ENCODE measurements at regions not wholly inside any gene's neighbourhood (a gene's known extent, or its start where the extent isn't known, plus 50 kb on each side); places are given as distances from the start of the nearest gene placed in this dataset.

DNA sequence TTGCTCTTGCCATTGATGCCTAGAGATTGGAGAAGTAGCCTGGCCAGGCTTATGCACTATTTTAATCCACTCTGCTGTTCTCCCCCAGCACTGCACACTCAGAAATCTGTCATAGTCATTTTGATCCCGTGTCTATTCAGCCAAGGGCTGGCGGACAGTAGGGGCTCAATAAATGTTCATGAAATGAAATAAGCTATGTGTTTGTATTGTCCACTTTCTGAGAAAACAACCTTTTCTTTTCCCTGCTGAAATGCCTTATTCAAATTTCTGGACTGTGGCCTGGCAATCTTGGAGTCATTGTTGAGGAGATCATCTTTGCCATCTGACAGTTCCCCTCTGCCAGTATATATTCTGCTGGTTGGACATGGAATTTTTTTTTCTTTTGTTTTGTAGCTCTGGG is 550.4 kb upstream of the MAP3K7 start:
- Histone ChIP-seq H3K4me3 (no peak overlapping the region), H3K36me3 (no peaks in the 10 kb centered on the region), H3K27me3 (ENCODE audit: low read depth) (no peaks in the 10 kb centered on the region), H3K4me1 (no peaks in the 10 kb centered on the region), H3K27ac (no peak overlapping the region), H3K9me3 (no peaks in the 10 kb centered on the region)
- intact Hi-C loops (cut with DNase I): no loop called here
- DNase-seq (no peak), ATAC-seq (no peak)
- TF ChIP-seq, protein P1, sequence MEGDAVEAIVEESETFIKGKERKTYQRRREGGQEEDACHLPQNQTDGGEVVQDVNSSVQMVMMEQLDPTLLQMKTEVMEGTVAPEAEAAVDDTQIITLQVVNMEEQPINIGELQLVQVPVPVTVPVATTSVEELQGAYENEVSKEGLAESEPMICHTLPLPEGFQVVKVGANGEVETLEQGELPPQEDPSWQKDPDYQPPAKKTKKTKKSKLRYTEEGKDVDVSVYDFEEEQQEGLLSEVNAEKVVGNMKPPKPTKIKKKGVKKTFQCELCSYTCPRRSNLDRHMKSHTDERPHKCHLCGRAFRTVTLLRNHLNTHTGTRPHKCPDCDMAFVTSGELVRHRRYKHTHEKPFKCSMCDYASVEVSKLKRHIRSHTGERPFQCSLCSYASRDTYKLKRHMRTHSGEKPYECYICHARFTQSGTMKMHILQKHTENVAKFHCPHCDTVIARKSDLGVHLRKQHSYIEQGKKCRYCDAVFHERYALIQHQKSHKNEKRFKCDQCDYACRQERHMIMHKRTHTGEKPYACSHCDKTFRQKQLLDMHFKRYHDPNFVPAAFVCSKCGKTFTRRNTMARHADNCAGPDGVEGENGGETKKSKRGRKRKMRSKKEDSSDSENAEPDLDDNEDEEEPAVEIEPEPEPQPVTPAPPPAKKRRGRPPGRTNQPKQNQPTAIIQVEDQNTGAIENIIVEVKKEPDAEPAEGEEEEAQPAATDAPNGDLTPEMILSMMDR (IDR thresholded peaks at IDR 0.05): no peak

DNA sequence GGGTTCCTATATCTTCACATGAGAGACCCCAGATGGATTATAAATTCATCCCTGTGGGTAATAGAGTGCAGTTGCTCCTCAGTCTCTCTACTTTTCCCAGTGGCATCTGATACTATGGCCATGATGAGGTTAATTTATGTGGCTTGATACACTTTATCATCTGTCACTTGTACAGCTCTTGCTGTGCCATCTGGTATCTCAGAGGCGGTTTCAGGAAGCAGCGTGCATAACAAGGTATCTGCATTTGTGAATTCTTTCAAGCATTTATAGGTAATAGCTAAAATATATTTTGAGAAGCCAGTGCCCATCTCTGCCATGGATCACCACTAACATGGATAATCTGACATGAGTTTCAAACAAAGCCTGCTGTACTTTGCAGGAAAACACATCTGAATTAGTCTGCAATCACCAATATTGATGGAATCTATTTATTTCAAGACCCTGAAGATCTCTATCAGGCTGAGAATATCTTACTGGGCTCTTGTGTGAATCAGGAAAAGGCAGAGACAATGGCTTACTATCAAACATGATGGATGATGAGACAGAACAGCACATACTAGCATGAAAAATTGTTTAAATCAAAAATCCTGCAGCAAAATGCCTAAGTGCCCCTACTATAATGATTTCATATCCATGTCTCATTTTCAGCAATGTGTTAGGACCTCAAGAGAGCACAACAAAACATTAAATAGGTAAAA is 548.7 kb upstream of the MAP3K7 start:
- no peaks in the 10 kb centered on the region for H3K4me1 ChIP-seq

DNA sequence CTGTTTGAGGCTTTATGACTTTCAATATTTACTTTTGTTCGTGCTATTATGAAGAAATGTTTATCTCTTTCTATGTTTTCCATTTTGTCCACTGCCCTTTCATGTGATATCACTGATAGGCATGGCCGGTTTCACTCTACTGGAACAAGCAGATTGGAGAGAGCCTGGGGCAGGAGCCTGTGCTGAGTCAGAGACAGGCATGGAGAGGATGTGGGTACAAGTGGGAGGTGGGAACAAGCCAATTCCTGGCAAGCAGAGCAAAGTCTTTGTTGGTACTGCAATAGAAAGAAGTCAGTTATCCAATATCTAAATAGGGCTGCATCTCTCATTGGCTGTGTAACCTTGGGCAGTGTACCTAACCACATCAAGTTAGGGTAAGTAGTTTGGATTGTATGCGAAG is 545.6 kb upstream of the MAP3K7 start:
- H3K27me3 ChIP-seq (ENCODE audit: low read depth): no peaks in the 10 kb centered on the region
- TF ChIP-seq, protein P1 (IDR thresholded peaks at IDR 0.05): no peak
- no peaks in the 10 kb centered on the region for H3K4me1 ChIP-seq
- intact Hi-C loops (cut with DNase I): no loop called here
- H3K27ac ChIP-seq: no peak overlapping the region
- ATAC-seq (no peak), DNase-seq (no peak)
- H3K9me3 ChIP-seq: no peaks in the 10 kb centered on the region
- no peaks in the 10 kb centered on the region for H3K36me3 ChIP-seq
- no peak overlapping the region for H3K4me3 ChIP-seq

More for the DNA sequence above, 548.7 kb upstream of the MAP3K7 start:
- Histone ChIP-seq H3K27me3 (ENCODE audit: low read depth) (no peaks in the 10 kb centered on the region), H3K36me3 (no peaks in the 10 kb centered on the region), H3K4me3 (no peak overlapping the region), H3K9me3 (no peaks in the 10 kb centered on the region), H3K27ac (no peak overlapping the region)
- TF ChIP-seq, protein P1 (IDR thresholded peaks at IDR 0.05): no peak
- DNase-seq: no peak
- intact Hi-C loops (cut with DNase I): no loop called here
- ATAC-seq: no peak

DNA sequence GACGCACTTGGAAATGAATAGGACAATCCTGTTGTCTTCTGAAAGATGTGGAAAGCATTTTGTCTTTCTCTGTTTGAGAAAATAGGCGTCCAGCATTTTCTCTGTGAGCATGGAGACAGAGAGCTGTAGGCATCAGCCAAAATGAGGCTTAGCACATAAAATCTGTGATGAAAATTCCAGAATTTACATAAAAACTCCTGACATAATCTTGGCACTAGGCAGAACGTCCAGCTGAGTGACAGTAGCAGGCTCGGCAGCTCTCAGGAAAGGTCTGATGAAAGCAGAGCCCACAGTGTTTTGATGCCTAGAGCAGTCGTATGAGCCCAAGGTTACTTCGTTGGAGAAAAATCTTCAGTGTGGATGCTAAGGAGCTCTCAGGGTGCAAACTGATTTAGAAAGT is 543.3 kb upstream of the MAP3K7 start:
- intact Hi-C loops (cut with DNase I): no loop called here
- TF ChIP-seq, protein P1 (IDR thresholded peaks at IDR 0.05): no peak

DNA sequence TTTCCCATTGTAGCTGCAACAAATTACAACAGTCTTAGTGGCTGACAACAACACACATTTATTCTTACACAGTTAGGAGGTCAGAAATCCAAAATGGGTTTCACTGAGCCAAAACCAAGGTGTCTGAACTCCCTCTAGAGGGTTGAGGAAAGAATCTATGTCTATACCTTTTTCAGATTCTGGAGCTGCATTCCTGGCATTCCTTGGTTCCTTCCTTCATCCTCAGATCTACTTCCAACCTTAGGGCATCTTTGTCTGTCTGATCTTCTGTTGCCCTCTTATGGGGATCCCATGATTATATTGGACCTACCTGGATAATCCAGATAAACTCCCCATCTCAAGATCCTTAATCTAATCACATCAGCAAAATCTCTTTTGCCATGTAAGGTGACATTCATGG is 540.9 kb upstream of the MAP3K7 start:
- no peak overlapping the region for H3K27ac ChIP-seq
- TF ChIP-seq, protein P1 (IDR thresholded peaks at IDR 0.05): no peak
- H3K9me3 ChIP-seq: no peaks in the 10 kb centered on the region
- H3K4me1 ChIP-seq: no peaks in the 10 kb centered on the region
- no peak overlapping the region for H3K4me3 ChIP-seq
- no peak for ATAC-seq
- no peaks in the 10 kb centered on the region for H3K27me3 ChIP-seq (ENCODE audit: low read depth)
- DNase-seq: no peak
- intact Hi-C loops (cut with DNase I): no loop called here
- H3K36me3 ChIP-seq: no peaks in the 10 kb centered on the region

More for the DNA sequence above, 543.3 kb upstream of the MAP3K7 start:
- DNase-seq: no peak
- Histone ChIP-seq H3K9me3 (no peaks in the 10 kb centered on the region), H3K27me3 (ENCODE audit: low read depth) (no peaks in the 10 kb centered on the region), H3K27ac (no peak overlapping the region), H3K4me3 (no peak overlapping the region), H3K4me1 (no peaks in the 10 kb centered on the region), H3K36me3 (no peaks in the 10 kb centered on the region)
- ATAC-seq: no peak

All from lower lobe of right lung (tissue), 2 donors.